ENCODE measurements at regions not wholly inside any gene's neighbourhood (a gene's known extent, or its start where the extent isn't known, plus 50 kb on each side); places are given as distances from the start of the nearest gene placed in this dataset.

DNA sequence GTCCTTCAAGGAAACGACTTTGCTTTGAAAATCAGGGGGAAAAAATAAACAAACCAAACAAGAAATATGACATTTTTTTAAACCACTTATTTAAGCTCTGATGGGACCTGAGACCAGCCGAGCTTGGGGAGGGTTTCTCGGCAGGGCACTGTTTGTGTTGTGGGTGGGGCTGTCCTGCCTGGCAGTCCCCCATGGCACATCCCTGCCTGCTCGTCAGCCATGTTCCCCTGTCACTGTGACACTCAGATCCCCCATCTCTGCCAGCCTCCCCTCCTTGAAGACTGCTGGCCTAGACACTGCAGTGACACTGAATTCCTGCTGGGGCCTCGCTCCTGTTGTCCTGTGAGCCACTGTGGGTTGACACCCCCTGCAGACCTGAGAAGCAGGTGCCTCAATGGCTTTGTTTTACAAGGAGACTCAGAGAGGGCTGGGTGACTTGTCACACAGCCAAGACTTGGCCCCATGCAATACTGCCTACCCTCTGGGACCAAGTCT, 95.1 kb upstream of the PTPN1 start:
- TF ChIP-seq CTCF (IDR thresholded peaks at IDR 0.05) (no peak), POLR2A (IDR thresholded peaks at IDR 0.05) (no peak), POLR2AphosphoS5 (IDR thresholded peaks at IDR 0.05; ENCODE audit: insufficient read depth in 1 of 2, low read depth in 1 of 2) (no peak)
